PC-3 (cell line): ENCODE measurements at regions not wholly inside any gene's neighbourhood (a gene's known extent, or its start where the extent isn't known, plus 50 kb on each side); places are given as distances from the start of the nearest gene placed in this dataset.

Experiments
- CTCF ChIP-seq: fragments of 300-600 bp; sonication (generic); conservative IDR thresholded peaks from 2 replicates; pipeline ENCODE4 v1.5.1; 2017; ENCODE audit warnings: antibody characterized with exemption, low read depth, mild to moderate bottlenecking, low read length
- EZH2 ChIP-seq: fragments of 300-600 bp; sonication (generic); IDR thresholded peaks from one replicate; pipeline ENCODE4 v1.6.1; 2017; ENCODE audit warnings: antibody characterized with exemption, mild to moderate bottlenecking, low read length; ENCODE audit not compliant: unreplicated experiment
- EZH2phosphoT487 ChIP-seq: fragments of 300-600 bp; sonication (generic); IDR thresholded peaks from 2 replicates; pipeline ENCODE4 v1.6.1; 2018; ENCODE audit warnings: mild to moderate bottlenecking, antibody characterized with exemption, low read length, borderline replicate concordance

DNA sequence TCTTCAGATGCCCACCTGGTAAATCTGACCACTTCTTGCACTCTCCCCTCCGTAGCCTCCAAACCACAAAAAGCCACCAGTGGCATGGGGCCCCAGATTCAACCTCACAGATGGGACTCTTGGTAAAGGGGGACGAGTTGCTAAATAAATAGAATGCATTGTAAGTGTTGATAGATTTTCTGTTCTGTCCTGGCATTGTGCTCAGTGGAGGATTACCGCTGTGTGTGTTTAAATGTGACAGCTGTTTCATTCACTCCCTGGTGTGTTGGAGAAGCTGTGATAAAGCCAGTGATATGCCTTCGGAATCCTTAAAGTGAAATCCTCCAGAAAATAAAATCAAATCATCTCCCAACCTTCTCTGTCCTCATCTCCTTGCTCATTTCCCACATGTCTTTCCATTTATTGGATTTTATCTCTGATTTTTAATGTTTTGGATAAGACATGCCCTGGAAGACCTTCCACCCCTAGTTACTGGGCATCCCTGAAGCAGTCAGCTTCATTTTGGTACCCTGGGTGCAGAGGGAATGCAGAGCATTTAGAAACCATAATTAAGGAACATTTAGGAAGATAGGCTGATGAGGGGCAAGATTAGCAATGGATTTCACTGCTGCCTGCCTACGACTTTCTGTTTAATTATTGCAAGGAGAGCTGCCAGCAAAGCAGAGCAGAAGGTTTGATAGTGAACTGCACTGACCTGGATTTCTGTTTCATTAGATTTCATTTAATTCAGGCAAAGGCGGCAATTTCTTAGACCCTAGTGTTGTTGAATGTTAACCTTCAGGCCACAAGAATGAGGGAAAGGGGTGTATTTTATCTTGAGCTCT is 460.9 kb upstream of the KIRREL3 start:
- TF ChIP-seq CTCF: no peak
- TF ChIP-seq EZH2: no peak
- TF ChIP-seq EZH2phosphoT487: no peak
